GM18508 (cell line): ENCODE measurements at regions not wholly inside any gene's neighbourhood (a gene's known extent, or its start where the extent isn't known, plus 50 kb on each side); places are given as distances from the start of the nearest gene placed in this dataset.
"Not testable (repeated sequence)": the region's sequence is repeated elsewhere in the genome, so short reads cannot be mapped to it uniquely, and the experiment has no call there.

Source experiments
- ATAC-seq: cut with Tn5 transposase; IDR thresholded peaks from one replicate; pipeline ENCODE4 v1.9.1; 2021; ENCODE audit warnings: moderate number of reproducible peaks; ENCODE audit not compliant: insufficient read depth, unreplicated experiment

- ATAC-seq: no peak
Measured at GRCh38 chr9:86591472-86591871, 237.3 kb upstream of the TUT7 start.

GRCh38 chr9:86589730-86590129 is 235.5 kb upstream of the TUT7 start:
- ATAC-seq: no peak

- no peak for ATAC-seq
Measured at GRCh38 chr9:86589273-86589672, 235.1 kb upstream of the TUT7 start.

- no peak for ATAC-seq
Measured at GRCh38 chr9:86586144-86586494, 231.9 kb upstream of the TUT7 start.

GRCh38 chr9:86585422-86586143 is 231.4 kb upstream of the TUT7 start:
- ATAC-seq: no peak

- ATAC-seq: no peak
Measured at GRCh38 chr9:86580688-86581087, 226.5 kb upstream of the TUT7 start.

GRCh38 chr9:86578722-86579121 is 224.5 kb upstream of the TUT7 start:
- ATAC-seq: no peak

- ATAC-seq: no peak
Measured at GRCh38 chr9:86577420-86578333, 223.5 kb upstream of the TUT7 start.

GRCh38 chr9:86575825-86576525 is 221.8 kb upstream of the TUT7 start:
- ATAC-seq: no peak

GRCh38 chr9:86575137-86575536 is 220.9 kb upstream of the TUT7 start:
- no peak for ATAC-seq

GRCh38 chr9:86573886-86574285 is 219.7 kb upstream of the TUT7 start:
- ATAC-seq: no peak

- ATAC-seq: no peak
Measured at GRCh38 chr9:86572904-86573303, 218.7 kb upstream of the TUT7 start.

GRCh38 chr9:86565603-86566002 is 211.4 kb upstream of the TUT7 start:
- ATAC-seq: not testable (repeated sequence)

GRCh38 chr9:86563936-86564335 is 209.7 kb upstream of the TUT7 start:
- no peak for ATAC-seq

- no peak for ATAC-seq
Measured at GRCh38 chr9:86563350-86563749, 209.1 kb upstream of the TUT7 start.

- ATAC-seq: no peak
Measured at GRCh38 chr9:86562691-86563090, 208.5 kb upstream of the TUT7 start.

GRCh38 chr9:86557918-86558317 is 203.7 kb upstream of the TUT7 start:
- ATAC-seq: no peak

- no peak for ATAC-seq
Measured at GRCh38 chr9:86557063-86557766, 203.0 kb upstream of the TUT7 start.

- ATAC-seq: no peak
Measured at GRCh38 chr9:86555661-86556060, 201.5 kb upstream of the TUT7 start.

GRCh38 chr9:86550401-86550800 is 196.2 kb upstream of the TUT7 start:
- no peak for ATAC-seq
